RWPE1 (cell line): ENCODE measurements at regions not wholly inside any gene's neighbourhood (a gene's known extent, or its start where the extent isn't known, plus 50 kb on each side); places are given as distances from the start of the nearest gene placed in this dataset.
A peak's percentile ranks its signal among the peaks of the same experiment; 100 is the strongest.

Experiments used
- CTCF ChIA-PET: fragments of 350-600 bp; sonication (Branson Sonifier 250); formaldehyde crosslinking; extraction: SDS; loops from one replicate; lab custom pipeline; 2021; lab: Yijun Ruan, JAX
- POLR2A ChIA-PET: fragments of 400-600 bp; formaldehyde crosslinking; extraction: SDS; loops from one replicate; lab custom pipeline; 2020; ENCODE audit warnings: antibody characterized with exemption; ENCODE audit not compliant: low non-redundant PET; lab: Yijun Ruan, JAX
- DNase-seq: peaks from one replicate; pipeline ENCODE4 v3.0.0; 2012; ENCODE audit warnings: low spot score
- H3K27ac ChIP-seq: fragments of 450-650 bp; 2 replicates; pipeline ENCODE4 v1.5.1; 2017
- TF ChIP-seq, protein P1 (sequence below): fragments of 450-650 bp; conservative IDR thresholded peaks from 2 replicates; pipeline ENCODE4 v1.5.1; 2017; ENCODE audit warnings: low read depth, mild to moderate bottlenecking

DNA sequence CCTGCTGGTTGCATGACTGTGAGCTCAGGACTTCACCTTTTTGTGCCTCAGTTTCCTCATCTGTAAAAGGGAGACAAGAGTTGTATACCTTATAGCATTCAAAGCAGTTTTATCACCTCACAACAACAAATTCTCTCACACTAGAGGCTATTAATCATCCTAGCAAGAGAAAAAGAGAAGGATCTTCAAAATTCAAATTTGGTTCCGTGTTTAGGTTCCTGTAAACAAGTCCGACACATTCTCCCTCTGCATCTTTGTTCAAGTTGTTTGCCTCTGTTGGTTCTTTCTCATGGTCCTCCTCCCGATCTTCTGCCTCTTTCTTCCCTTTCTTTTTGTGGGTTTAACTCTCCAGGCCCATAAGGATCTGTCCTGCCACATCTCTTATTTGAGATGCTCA is 218.0 kb downstream of the PIK3R1 start:
- TF ChIP-seq, protein P1, sequence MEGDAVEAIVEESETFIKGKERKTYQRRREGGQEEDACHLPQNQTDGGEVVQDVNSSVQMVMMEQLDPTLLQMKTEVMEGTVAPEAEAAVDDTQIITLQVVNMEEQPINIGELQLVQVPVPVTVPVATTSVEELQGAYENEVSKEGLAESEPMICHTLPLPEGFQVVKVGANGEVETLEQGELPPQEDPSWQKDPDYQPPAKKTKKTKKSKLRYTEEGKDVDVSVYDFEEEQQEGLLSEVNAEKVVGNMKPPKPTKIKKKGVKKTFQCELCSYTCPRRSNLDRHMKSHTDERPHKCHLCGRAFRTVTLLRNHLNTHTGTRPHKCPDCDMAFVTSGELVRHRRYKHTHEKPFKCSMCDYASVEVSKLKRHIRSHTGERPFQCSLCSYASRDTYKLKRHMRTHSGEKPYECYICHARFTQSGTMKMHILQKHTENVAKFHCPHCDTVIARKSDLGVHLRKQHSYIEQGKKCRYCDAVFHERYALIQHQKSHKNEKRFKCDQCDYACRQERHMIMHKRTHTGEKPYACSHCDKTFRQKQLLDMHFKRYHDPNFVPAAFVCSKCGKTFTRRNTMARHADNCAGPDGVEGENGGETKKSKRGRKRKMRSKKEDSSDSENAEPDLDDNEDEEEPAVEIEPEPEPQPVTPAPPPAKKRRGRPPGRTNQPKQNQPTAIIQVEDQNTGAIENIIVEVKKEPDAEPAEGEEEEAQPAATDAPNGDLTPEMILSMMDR: no peak
- no peak for DNase-seq
- ChIA-PET CTCF (interaction anchor here (1.7 kb wide), 1 partner anchor 147 kb away, joined by 6 read pairs; no protein-coding TSS in a partner anchor), POLR2A (no interaction called here)
- peak overlapping the region; percentile 95 for H3K27ac ChIP-seq

DNA sequence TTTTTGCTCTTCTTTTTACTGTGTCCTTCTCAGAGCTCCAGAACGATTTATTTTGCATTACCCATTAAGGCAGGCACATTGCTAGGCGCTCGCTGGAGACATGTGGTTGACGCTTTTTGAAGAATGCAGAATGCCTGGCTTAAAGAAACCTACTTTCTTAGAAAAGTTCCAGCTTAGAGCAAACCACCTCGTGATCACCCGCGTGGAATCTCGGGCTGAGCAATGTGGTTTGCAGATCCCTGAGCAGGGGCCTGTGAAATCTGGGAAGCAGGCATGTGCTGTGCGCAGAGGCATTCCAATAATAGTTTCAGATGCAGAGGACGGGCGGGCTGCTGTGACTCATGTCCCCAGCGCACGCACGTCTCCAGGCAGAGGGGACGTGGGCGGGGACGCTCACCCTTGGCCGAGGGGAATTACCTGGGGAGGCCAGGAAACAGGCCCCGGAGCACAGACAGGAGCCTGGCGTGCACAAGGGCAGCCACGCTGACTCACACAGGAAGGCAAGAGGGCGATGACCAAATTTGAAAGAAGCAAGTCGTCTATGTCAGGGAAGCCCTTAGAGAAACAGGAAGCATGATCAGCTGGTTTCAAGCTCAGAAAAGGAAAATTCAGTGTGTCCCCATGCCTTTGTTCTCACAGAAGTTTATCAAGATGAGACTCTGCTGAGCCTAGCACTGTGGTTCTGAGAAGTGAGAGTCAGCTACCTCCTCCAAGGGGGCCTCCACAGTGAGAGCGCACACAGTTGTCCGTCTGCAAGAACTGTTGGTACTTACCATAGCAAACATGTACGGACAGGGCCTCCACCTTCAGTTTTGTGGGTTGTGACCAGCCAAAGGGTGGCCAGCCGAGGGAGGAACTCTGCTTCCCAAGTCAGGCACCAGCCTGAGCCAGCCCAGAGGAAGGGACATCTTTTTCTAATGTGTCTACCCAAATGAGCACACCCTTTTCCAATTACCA is 218.6 kb downstream of the PIK3R1 start:
- DNase-seq: peak; percentile 99
- H3K27ac ChIP-seq: peak overlapping the region; percentile 95
- ChIA-PET POLR2A (no interaction called here), CTCF (interaction anchor here (0.5 to 1.7 kb wide), 3 partner anchors 148 to 224 kb away, joined by 3 to 6 read pairs (median 3); no protein-coding TSS in a partner anchor)
- TF ChIP-seq, protein P1: no peak

DNA sequence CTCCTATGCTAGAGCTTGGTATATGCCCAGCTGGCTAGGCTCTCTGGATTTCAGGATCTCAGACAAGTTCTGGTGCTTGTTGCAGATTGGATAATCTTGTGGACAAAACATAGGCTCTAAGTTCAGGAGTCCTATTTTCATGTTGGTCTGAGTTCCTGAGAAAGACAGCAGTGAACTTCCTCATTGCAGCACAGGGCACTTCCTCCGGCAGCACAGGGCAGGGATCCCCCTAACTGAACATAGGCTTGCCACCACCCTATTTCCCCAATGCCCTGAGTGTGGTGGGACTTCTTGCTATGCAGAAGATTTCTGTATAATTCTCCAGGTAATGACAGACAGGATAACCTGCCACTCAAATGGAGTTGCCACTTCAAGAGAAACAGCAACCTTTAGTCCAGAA is 220.1 kb downstream of the PIK3R1 start:
- TF ChIP-seq, protein P1: no peak
- ChIA-PET CTCF (interaction anchor here (1.5 kb wide), 1 partner anchor 149 kb away, joined by 4 read pairs; no protein-coding TSS in a partner anchor), POLR2A (no interaction called here)
- DNase-seq: no peak
- peak overlapping the region; percentile 95 for H3K27ac ChIP-seq

DNA sequence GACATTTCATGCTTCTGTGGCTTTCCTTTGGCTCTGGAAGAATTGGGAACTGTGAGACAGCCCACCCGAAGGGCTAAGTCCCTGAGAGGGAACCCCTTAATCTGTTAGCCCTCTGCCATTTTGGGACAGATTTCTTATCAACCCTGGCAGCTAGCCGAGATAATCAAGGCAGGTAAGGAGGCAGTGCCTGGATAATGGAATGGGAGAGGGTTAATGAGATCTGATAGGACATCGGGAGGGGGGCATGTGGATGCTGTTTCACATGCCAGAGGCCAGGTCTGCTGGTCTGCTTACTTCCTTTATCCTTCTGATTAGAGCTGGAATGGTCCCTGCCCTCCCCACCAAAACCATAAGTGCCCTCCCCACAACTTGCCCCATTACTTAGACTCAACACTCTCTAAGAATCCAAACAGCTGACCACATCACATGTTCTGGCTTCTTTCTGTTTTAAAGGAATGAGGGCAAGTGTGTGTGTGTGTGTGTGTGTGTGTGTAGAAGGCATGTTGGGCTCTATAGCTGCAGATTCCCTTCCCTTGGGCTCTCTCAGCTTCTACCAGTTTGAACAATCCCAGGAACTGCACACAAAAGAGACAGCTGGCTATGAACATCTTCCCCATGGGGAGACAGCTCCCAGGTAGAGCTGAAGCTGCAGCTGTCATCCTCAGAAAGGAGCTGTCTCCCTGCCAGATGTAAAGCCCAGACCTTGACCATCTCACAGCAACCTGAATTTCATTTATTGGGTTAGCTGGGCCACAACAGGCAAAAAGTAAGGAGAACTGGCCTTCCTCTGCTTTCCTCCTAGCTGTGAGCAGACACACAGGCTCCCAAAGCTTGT is 221.3 kb downstream of the PIK3R1 start:
- no peak for DNase-seq
- H3K27ac ChIP-seq: no peak overlapping the region
- ChIA-PET POLR2A (no interaction called here), CTCF (interaction anchor here (0.5 kb wide), 1 partner anchor 9 kb away, joined by 3 read pairs; no protein-coding TSS in a partner anchor)
- TF ChIP-seq, protein P1: no peak

DNA sequence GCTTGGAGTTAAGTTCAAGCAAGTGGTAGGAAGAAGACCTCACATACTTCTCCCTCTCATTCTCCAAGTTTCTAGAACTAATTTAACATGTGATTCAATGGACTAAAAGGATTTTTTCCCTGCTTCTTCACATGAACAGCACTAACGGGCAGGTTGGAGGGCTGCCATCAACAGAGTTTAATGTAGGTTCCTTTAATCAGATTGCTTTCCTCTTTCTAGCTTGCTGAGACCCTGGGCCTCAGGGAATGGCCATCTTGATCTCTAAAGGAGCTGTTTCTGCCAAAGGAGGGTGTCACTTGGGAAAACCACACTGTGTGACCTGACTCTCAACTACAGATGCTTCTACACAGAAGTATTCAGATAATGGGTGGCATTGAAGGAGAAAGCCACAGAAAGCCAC is 223.3 kb downstream of the PIK3R1 start:
- no peak for DNase-seq
- POLR2A ChIA-PET: no interaction called here
- TF ChIP-seq, protein P1: no peak
- H3K27ac ChIP-seq: no peak overlapping the region
- CTCF ChIA-PET: no interaction called here

DNA sequence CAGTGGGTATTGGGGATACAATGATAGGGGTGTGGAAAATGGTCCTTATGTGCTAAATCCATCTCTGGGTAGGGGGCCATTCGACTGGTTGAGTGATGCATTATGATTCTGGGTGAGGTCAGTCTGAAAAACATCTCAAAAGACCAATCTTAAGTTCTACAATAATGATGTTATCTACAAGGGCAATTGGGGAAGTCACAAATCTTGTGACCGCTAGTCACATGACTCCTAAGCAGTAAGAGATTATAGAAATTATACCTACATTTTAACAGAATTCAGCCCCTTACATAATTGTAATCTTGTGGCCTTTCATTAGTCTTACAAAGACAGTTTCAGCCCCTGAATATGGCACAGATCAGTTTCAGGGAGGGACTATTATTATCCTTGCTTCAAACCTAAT is 224.7 kb downstream of the PIK3R1 start:
- CTCF ChIA-PET: no interaction called here
- POLR2A ChIA-PET: no interaction called here
- H3K27ac ChIP-seq: no peak overlapping the region
- no peak for DNase-seq
- TF ChIP-seq, protein P1: no peak
